Vagina (tissue), 2 donors: ENCODE measurements at regions not wholly inside any gene's neighbourhood (a gene's known extent, or its start where the extent isn't known, plus 50 kb on each side); places are given as distances from the start of the nearest gene placed in this dataset.

Experiments
- POLR2A ChIP-seq, 2 donors: fragments of 450-650 bp; IDR thresholded peaks; one replicate each; pipeline ENCODE4 v1.6.1; 2017; ENCODE audit warnings: antibody characterized with exemption in 2 of 2, mild to moderate bottlenecking in 2 of 2, moderate library complexity in 2 of 2
- POLR2AphosphoS5 ChIP-seq, 2 donors: sonication (generic); formaldehyde crosslinking; IDR thresholded peaks; one replicate each; pipeline ENCODE4 v1.9.0; 2017; ENCODE audit warnings: antibody characterized with exemption in 2 of 2, mild to moderate bottlenecking in 2 of 2, low read depth in 1 of 2; ENCODE audit not compliant: insufficient read depth in 1 of 2
- TF ChIP-seq, protein P1 (sequence below), 3 experiments: fragments of 450-650 bp in 2 of 3; fragments of 200-600 bp in 1 of 3; sonication (generic) in 1 of 3; IDR thresholded peaks; one replicate each; pipeline ENCODE4 v1.5.1; 2017 to 2019; ENCODE audit warnings: antibody characterized with exemption in 3 of 3, mild to moderate bottlenecking in 2 of 3, moderate library complexity in 2 of 3

DNA sequence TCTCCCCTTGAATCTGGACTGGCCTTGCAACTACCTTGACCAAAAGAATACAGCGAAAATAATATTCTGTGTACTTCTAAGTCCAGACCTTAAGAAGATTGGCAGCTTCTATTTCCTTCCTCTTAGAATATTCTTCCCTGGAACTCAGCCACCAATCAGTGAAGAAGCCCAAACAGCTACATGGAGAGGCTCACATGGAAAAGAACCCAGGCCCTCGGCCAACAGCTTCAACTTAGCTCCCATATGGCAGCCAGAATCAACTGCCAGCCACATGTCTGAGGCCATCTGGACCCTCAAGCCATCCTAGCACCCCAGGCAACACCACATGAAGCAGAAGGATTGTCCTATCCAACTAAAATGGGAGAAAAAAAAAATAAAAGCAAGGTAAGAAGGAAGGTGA, 178.8 kb downstream of the IBTK start:
- TF ChIP-seq POLR2A (IDR thresholded peaks at IDR 0.05) (no peak), POLR2AphosphoS5 (IDR thresholded peaks at IDR 0.05; ENCODE audit: insufficient read depth in 1 of 2, low read depth in 1 of 2) (no peak)
- TF ChIP-seq, protein P1, sequence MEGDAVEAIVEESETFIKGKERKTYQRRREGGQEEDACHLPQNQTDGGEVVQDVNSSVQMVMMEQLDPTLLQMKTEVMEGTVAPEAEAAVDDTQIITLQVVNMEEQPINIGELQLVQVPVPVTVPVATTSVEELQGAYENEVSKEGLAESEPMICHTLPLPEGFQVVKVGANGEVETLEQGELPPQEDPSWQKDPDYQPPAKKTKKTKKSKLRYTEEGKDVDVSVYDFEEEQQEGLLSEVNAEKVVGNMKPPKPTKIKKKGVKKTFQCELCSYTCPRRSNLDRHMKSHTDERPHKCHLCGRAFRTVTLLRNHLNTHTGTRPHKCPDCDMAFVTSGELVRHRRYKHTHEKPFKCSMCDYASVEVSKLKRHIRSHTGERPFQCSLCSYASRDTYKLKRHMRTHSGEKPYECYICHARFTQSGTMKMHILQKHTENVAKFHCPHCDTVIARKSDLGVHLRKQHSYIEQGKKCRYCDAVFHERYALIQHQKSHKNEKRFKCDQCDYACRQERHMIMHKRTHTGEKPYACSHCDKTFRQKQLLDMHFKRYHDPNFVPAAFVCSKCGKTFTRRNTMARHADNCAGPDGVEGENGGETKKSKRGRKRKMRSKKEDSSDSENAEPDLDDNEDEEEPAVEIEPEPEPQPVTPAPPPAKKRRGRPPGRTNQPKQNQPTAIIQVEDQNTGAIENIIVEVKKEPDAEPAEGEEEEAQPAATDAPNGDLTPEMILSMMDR (IDR thresholded peaks at IDR 0.05), result no peak
